Activated T-helper 1 cell treated with anti-CD3 and anti-CD28 coated beads, Interleukin-12 subunit alpha, Interleukin-12 subunit beta, Interleukin-2, Interleukin-4 antibody, amounts not matched to agents 30 ng/mL and 10 ng/mL and 1 ng/mL, durations not matched to agents 14 hours and 24 hours and 36 hours (primary cell): ENCODE measurements at regions not wholly inside any gene's neighbourhood (a gene's known extent, or its start where the extent isn't known, plus 50 kb on each side); places are given as distances from the start of the nearest gene placed in this dataset.

Experiments
- DNase-seq: peaks from one replicate; pipeline ENCODE4 v3.0.0; 2021; ENCODE audit warnings: low spot score
- H3K27ac Mint-ChIP-seq: one replicate; pipeline ENCODE4 v1.8.0; 2021; ENCODE audit warnings: mild to moderate bottlenecking, mixed read lengths
- H3K27me3 Mint-ChIP-seq: one replicate; pipeline ENCODE4 v1.8.0; 2022; ENCODE audit warnings: mild to moderate bottlenecking, moderate library complexity, mixed read lengths; ENCODE audit not compliant: insufficient read depth
- H3K36me3 Mint-ChIP-seq: one replicate; pipeline ENCODE4 v1.8.0; 2021; ENCODE audit warnings: low read depth, mixed read lengths
- H3K4me1 Mint-ChIP-seq: one replicate; pipeline ENCODE4 v1.8.0; 2021; ENCODE audit warnings: low read depth, mixed read lengths
- H3K4me3 Mint-ChIP-seq: one replicate; pipeline ENCODE4 v1.8.0; 2021; ENCODE audit warnings: mild to moderate bottlenecking, moderate library complexity, mixed read lengths
- H3K9me3 Mint-ChIP-seq: one replicate; pipeline ENCODE4 v1.8.0; 2021; ENCODE audit warnings: mixed read lengths
- intact Hi-C: fragments of 100-400 bp; cut with micrococcal nuclease; formaldehyde crosslinking; loops from one replicate; pipeline ENCODE4 v1.15.1; 2024

- peaks cover 7% of the 10 kb centered on the region for H3K27me3 Mint-ChIP-seq
- no peaks in the 10 kb centered on the region for H3K4me1 Mint-ChIP-seq
- intact Hi-C loops = no loop called here
- no peak overlapping the region for H3K27ac Mint-ChIP-seq
- H3K4me3 Mint-ChIP-seq = no peak overlapping the region
- no peaks in the 10 kb centered on the region for H3K36me3 Mint-ChIP-seq
- no peak for DNase-seq
- H3K9me3 Mint-ChIP-seq = no peaks in the 10 kb centered on the region
Measured at GRCh38 chr5:67331296-67331925, 134.8 kb upstream of the CD180 start.

GRCh38 chr5:67319935-67320725 lies 123.5 kb upstream of the CD180 start:
- Mint-ChIP-seq H3K27me3 (peaks cover 3% of the 10 kb centered on the region), H3K27ac (no peak overlapping the region), H3K9me3 (peaks cover 7% of the 10 kb centered on the region), H3K4me3 (no peak overlapping the region), H3K4me1 (no peaks in the 10 kb centered on the region), H3K36me3 (no peaks in the 10 kb centered on the region)
- intact Hi-C loops = no loop called here
- no peak for DNase-seq

GRCh38 chr5:67318746-67319145 lies 122.1 kb upstream of the CD180 start:
- Mint-ChIP-seq H3K27me3 (peaks cover 3% of the 10 kb centered on the region), H3K9me3 (peaks cover 7% of the 10 kb centered on the region), H3K27ac (no peak overlapping the region), H3K4me1 (no peaks in the 10 kb centered on the region), H3K4me3 (no peak overlapping the region), H3K36me3 (no peaks in the 10 kb centered on the region)
- DNase-seq = no peak
- intact Hi-C loops = no loop called here

GRCh38 chr5:67317603-67318002 lies 121.0 kb upstream of the CD180 start:
- no peaks in the 10 kb centered on the region for H3K4me1 Mint-ChIP-seq

GRCh38 chr5:67316695-67317094 lies 120.1 kb upstream of the CD180 start:
- Mint-ChIP-seq H3K27ac (no peak overlapping the region), H3K9me3 (peaks cover 10% of the 10 kb centered on the region), H3K27me3 (no peaks in the 10 kb centered on the region), H3K4me1 (no peaks in the 10 kb centered on the region), H3K4me3 (no peak overlapping the region), H3K36me3 (no peaks in the 10 kb centered on the region)
- intact Hi-C loops = no loop called here
- no peak for DNase-seq

More at GRCh38 chr5:67317603-67318002, 121.0 kb upstream of the CD180 start:
- no peak overlapping the region for H3K27ac Mint-ChIP-seq
- no peaks in the 10 kb centered on the region for H3K27me3 Mint-ChIP-seq
- H3K4me3 Mint-ChIP-seq = no peak overlapping the region
- no peaks in the 10 kb centered on the region for H3K36me3 Mint-ChIP-seq
- intact Hi-C loops = no loop called here
- DNase-seq = no peak
- H3K9me3 Mint-ChIP-seq = peaks cover 10% of the 10 kb centered on the region

- H3K4me3 Mint-ChIP-seq = no peak overlapping the region
- H3K36me3 Mint-ChIP-seq = no peaks in the 10 kb centered on the region
- intact Hi-C loops = no loop called here
- H3K27ac Mint-ChIP-seq = no peak overlapping the region
- peaks cover 2% of the 10 kb centered on the region for H3K27me3 Mint-ChIP-seq
- no peak for DNase-seq
- no peaks in the 10 kb centered on the region for H3K4me1 Mint-ChIP-seq
- H3K9me3 Mint-ChIP-seq = peaks cover 10% of the 10 kb centered on the region
Measured at GRCh38 chr5:67315082-67315989, 118.7 kb upstream of the CD180 start.

GRCh38 chr5:67311701-67312100 lies 115.1 kb upstream of the CD180 start:
- peaks cover 11% of the 10 kb centered on the region for H3K4me1 Mint-ChIP-seq
- intact Hi-C loops = no loop called here
- H3K36me3 Mint-ChIP-seq = no peaks in the 10 kb centered on the region
- H3K4me3 Mint-ChIP-seq = no peak overlapping the region
- H3K9me3 Mint-ChIP-seq = peaks cover 12% of the 10 kb centered on the region
- H3K27ac Mint-ChIP-seq = no peak overlapping the region
- no peak for DNase-seq
- peaks cover 2% of the 10 kb centered on the region for H3K27me3 Mint-ChIP-seq

GRCh38 chr5:67311208-67311607 lies 114.6 kb upstream of the CD180 start:
- Mint-ChIP-seq H3K27me3 (peaks cover 2% of the 10 kb centered on the region), H3K4me3 (no peak overlapping the region), H3K27ac (no peak overlapping the region), H3K36me3 (no peaks in the 10 kb centered on the region), H3K4me1 (peaks cover 15% of the 10 kb centered on the region), H3K9me3 (peaks cover 12% of the 10 kb centered on the region)
- no peak for DNase-seq
- intact Hi-C loops = no loop called here

- DNase-seq = no peak
- Mint-ChIP-seq H3K27ac (no peak overlapping the region), H3K27me3 (peaks cover 2% of the 10 kb centered on the region), H3K9me3 (peaks cover 11% of the 10 kb centered on the region), H3K4me3 (no peak overlapping the region), H3K36me3 (no peaks in the 10 kb centered on the region), H3K4me1 (peaks cover 18% of the 10 kb centered on the region)
- intact Hi-C loops = no loop called here
Measured at GRCh38 chr5:67310740-67311139, 114.1 kb upstream of the CD180 start.

- intact Hi-C loops = no loop called here
- Mint-ChIP-seq H3K4me1 (peaks cover 18% of the 10 kb centered on the region), H3K36me3 (no peaks in the 10 kb centered on the region), H3K4me3 (no peak overlapping the region), H3K9me3 (peaks cover 8% of the 10 kb centered on the region), H3K27me3 (peaks cover 2% of the 10 kb centered on the region), H3K27ac (no peak overlapping the region)
- no peak for DNase-seq
Measured at GRCh38 chr5:67310169-67310568, 113.6 kb upstream of the CD180 start.

- DNase-seq = no peak
- Mint-ChIP-seq H3K27ac (no peak overlapping the region), H3K36me3 (no peaks in the 10 kb centered on the region), H3K9me3 (peaks cover 8% of the 10 kb centered on the region), H3K4me3 (no peak overlapping the region), H3K4me1 (peaks cover 18% of the 10 kb centered on the region), H3K27me3 (peaks cover 2% of the 10 kb centered on the region)
- intact Hi-C loops = no loop called here
Measured at GRCh38 chr5:67308988-67309688, 112.5 kb upstream of the CD180 start.

GRCh38 chr5:67306965-67307607 lies 110.5 kb upstream of the CD180 start:
- Mint-ChIP-seq H3K4me3 (no peak overlapping the region), H3K36me3 (no peaks in the 10 kb centered on the region)
- no peak for DNase-seq

More at GRCh38 chr5:67306965-67307607, 110.5 kb upstream of the CD180 start:
- H3K9me3 Mint-ChIP-seq = peaks cover 4% of the 10 kb centered on the region
- H3K27me3 Mint-ChIP-seq = peaks cover 4% of the 10 kb centered on the region
- H3K27ac Mint-ChIP-seq = no peak overlapping the region
- intact Hi-C loops = no loop called here
- peaks cover 18% of the 10 kb centered on the region for H3K4me1 Mint-ChIP-seq
